HUES48 (cell line): ENCODE measurements at regions not wholly inside any gene's neighbourhood (a gene's known extent, or its start where the extent isn't known, plus 50 kb on each side); places are given as distances from the start of the nearest gene placed in this dataset.

Experiments used
- H3K27ac ChIP-seq: one replicate; pipeline ENCODE4 v1.7.0; 2013; ENCODE audit warnings: low read depth, low read length, inconsistent platforms
- H3K27me3 ChIP-seq: 2 replicates; pipeline ENCODE4 v1.6.1; 2013; ENCODE audit warnings: mild to moderate bottlenecking, low read length; ENCODE audit not compliant: control insufficient read depth, insufficient read depth
- H3K36me3 ChIP-seq: 2 replicates; pipeline ENCODE4 v1.6.1; 2013; ENCODE audit warnings: low read length; ENCODE audit not compliant: control insufficient read depth, insufficient read depth
- H3K4me1 ChIP-seq: 2 replicates; pipeline ENCODE4 v1.6.1; 2013; ENCODE audit warnings: mild to moderate bottlenecking, low read length; ENCODE audit not compliant: control insufficient read depth, insufficient read depth
- H3K4me3 ChIP-seq: 2 replicates; pipeline ENCODE4 v1.5.1; 2013; ENCODE audit warnings: mild to moderate bottlenecking, low read depth, low read length
- H3K9ac ChIP-seq: 2 replicates; pipeline ENCODE4 v1.6.1; 2013; ENCODE audit warnings: mild to moderate bottlenecking, low read depth, low read length, moderate library complexity
- H3K9me3 ChIP-seq: 2 replicates; pipeline ENCODE4 v1.6.1; 2013; ENCODE audit warnings: low read length; ENCODE audit not compliant: control insufficient read depth, insufficient read depth

DNA sequence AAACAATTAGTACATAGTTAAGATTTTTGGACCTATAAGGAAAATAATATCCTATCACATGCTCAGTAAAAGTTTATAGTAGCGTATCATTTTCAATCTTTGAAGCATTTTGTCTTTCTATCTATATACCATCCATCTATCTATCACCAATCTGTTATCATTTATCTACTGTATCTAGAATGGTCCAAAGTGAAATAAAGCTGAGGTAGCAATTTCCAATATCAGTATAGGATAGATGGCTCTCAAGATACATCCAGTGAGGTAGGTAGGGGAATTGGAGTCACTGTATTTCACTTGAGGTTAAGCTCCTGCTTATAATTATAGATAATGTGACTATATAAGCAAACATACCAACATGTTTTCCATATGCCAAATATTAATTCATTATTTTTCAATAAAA, 889.1 kb upstream of the CTNND2 start:
- H3K9me3 ChIP-seq: peaks cover 3% of the 10 kb centered on the region; the same call in 1 of the 2 replicates

DNA sequence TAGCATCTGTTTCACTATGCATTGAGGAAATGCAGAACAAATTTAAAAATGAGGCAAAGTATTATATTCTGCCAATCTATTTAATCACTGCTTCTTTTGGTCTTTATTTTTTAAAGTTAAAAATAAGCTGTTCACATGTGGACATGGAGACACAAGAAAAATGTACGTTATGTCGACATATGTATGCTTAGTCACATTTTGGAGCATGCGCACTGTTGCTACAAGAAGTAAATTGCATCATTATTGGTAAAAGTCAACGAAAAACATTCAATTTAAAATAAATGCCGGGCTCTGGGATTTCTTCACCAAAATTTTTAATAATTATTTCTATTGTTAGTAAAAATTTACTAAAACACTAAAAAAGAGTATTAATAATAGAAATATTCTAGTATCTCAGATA, 876.3 kb upstream of the CTNND2 start:
- H3K27me3 ChIP-seq: no peaks in the 10 kb centered on the region
- H3K9me3 ChIP-seq: no peaks in the 10 kb centered on the region
- H3K4me3 ChIP-seq: no peak overlapping the region
- H3K27ac ChIP-seq: no peak overlapping the region
- H3K36me3 ChIP-seq: no peaks in the 10 kb centered on the region
- no peak overlapping the region for H3K9ac ChIP-seq
- no peaks in the 10 kb centered on the region for H3K4me1 ChIP-seq

More for the DNA sequence above, 889.1 kb upstream of the CTNND2 start:
- H3K9ac ChIP-seq: no peak overlapping the region
- no peaks in the 10 kb centered on the region for H3K4me1 ChIP-seq
- H3K36me3 ChIP-seq: no peaks in the 10 kb centered on the region
- H3K27me3 ChIP-seq: no peaks in the 10 kb centered on the region
- H3K4me3 ChIP-seq: no peak overlapping the region
- H3K27ac ChIP-seq: no peak overlapping the region

DNA sequence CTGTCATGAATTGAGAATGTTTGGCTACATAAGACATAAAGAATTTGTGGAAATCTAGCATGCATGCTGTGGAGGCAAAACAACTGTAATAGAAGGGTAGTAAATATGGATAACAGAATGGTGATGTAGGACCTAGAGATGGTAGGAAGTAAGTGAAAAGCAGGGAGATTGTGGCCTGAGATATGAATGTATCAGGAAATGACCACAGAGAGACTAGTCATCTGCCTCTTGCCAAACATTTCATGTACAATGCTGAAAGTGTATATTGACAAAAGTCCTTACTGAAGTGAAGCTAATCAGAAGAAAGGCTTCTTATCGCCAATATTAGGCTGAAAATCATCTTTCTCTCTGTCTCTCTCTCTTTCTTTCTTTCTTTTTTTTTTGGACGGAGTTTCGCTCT, 873.1 kb upstream of the CTNND2 start:
- no peak overlapping the region for H3K4me3 ChIP-seq
- H3K27ac ChIP-seq: no peak overlapping the region
- H3K9me3 ChIP-seq: no peaks in the 10 kb centered on the region
- no peaks in the 10 kb centered on the region for H3K27me3 ChIP-seq
- no peak overlapping the region for H3K9ac ChIP-seq
- H3K36me3 ChIP-seq: no peaks in the 10 kb centered on the region
- H3K4me1 ChIP-seq: no peaks in the 10 kb centered on the region

DNA sequence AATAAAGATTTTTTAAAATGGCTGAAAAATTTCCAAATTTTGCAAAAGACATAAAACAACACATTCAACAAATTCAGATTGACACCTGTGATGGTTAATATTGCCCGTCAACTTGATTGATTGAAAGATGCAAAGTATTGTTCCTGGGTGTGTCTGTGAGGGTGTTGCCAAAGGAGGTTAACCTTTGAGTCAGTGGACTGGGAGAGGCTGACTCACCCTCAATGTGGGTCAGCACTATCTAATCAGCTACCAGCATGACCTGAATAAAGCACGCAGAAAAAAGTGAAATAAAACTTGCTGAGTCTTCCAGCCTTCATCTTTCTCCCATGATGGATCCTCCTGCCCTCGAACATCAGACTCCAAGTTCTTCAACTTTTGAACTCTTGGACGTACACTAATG, 868.0 kb upstream of the CTNND2 start:
- Histone ChIP-seq H3K27me3 (no peaks in the 10 kb centered on the region), H3K4me3 (no peak overlapping the region), H3K4me1 (no peaks in the 10 kb centered on the region), H3K27ac (no peak overlapping the region), H3K9ac (no peak overlapping the region), H3K9me3 (no peaks in the 10 kb centered on the region), H3K36me3 (no peaks in the 10 kb centered on the region)

DNA sequence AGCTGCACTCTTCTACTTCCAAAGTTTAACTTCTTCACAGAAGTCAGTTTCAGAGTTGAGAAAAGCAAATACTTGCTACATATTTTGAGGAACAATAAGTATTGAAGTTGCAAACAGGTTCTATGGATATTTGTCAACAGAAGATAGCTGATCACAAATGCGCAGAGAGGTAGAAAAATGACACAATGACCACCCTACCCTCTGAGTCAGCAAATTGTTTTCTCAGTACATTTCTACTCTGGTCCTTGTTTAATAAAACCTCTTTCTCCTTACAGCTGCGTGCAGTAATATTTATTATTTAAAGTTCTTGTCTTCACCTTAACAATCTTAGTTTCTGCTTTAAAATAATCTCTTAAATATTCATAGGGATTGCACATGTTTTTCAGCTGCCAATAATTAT, 855.1 kb upstream of the CTNND2 start:
- H3K4me1 ChIP-seq: no peaks in the 10 kb centered on the region
- no peak overlapping the region for H3K4me3 ChIP-seq
- H3K36me3 ChIP-seq: no peaks in the 10 kb centered on the region
- no peak overlapping the region for H3K9ac ChIP-seq
- no peak overlapping the region for H3K27ac ChIP-seq
- no peaks in the 10 kb centered on the region for H3K27me3 ChIP-seq
- H3K9me3 ChIP-seq: no peaks in the 10 kb centered on the region

DNA sequence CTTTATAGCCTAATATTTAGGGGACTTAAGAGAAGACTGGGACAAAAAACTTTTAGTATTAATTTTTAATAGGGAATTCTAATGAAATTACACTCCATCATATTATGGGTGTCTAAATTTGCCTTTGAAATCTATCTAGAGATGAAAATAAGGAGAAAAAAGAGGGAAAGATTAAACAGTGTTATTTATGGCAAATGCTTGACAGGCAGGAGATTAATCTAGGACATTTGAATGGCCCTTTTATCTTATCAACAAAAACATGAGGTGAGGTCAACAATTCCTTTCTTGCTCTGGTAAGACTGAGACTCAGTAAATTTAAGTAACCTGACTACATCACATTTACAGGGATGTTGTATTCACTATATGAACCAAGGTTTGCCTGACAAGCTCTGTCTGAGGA, 852.8 kb upstream of the CTNND2 start:
- Histone ChIP-seq H3K4me1 (no peaks in the 10 kb centered on the region), H3K4me3 (no peak overlapping the region), H3K9ac (no peak overlapping the region), H3K36me3 (no peaks in the 10 kb centered on the region), H3K27ac (no peak overlapping the region), H3K9me3 (no peaks in the 10 kb centered on the region), H3K27me3 (no peaks in the 10 kb centered on the region)

DNA sequence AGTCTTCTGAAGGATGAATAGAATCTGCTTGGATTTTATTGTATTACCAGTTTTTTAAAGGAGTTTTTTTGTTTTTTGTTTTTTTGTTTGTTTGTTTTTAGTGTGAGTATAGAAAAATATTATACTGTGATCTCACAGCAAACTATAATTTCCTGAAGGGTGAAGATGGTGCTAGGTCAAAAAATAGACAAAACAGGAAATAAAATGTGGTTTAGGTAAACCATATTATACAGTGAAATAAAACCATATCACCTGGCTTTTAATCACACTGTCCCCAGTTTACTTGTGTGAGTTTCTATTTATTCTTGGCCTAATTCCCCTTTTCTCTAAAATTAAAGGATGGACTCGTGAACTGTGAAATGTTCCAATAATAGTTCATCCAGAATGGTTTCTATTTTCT, 841.3 kb upstream of the CTNND2 start:
- no peak overlapping the region for H3K9ac ChIP-seq
- H3K36me3 ChIP-seq: no peaks in the 10 kb centered on the region
- H3K27me3 ChIP-seq: no peaks in the 10 kb centered on the region
- H3K4me3 ChIP-seq: no peak overlapping the region
- H3K9me3 ChIP-seq: no peaks in the 10 kb centered on the region
- H3K4me1 ChIP-seq: no peaks in the 10 kb centered on the region
- H3K27ac ChIP-seq: no peak overlapping the region

DNA sequence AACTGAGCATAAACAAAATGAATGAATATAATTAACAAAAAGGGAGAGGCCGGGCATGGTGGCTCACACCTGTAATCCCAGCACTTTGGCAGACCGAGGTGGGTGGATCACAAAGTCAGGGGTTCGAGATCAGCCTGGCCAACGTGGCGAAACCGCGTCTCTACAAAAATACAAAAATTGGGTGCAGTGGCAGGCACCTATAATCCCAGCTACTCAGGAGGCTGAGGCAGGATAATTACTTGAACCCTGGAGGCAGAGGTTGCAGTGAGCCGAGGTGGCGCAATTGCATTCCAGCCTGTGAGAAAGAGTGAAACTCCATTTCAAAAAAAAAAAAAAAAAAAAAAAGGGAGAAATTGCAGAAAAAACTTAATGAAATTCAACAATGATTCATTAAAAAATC, 839.3 kb upstream of the CTNND2 start:
- no peaks in the 10 kb centered on the region for H3K27me3 ChIP-seq
- no peak overlapping the region for H3K27ac ChIP-seq
- no peak overlapping the region for H3K4me3 ChIP-seq
- no peaks in the 10 kb centered on the region for H3K9me3 ChIP-seq
- H3K36me3 ChIP-seq: no peaks in the 10 kb centered on the region
- H3K9ac ChIP-seq: no peak overlapping the region
- H3K4me1 ChIP-seq: no peaks in the 10 kb centered on the region

DNA sequence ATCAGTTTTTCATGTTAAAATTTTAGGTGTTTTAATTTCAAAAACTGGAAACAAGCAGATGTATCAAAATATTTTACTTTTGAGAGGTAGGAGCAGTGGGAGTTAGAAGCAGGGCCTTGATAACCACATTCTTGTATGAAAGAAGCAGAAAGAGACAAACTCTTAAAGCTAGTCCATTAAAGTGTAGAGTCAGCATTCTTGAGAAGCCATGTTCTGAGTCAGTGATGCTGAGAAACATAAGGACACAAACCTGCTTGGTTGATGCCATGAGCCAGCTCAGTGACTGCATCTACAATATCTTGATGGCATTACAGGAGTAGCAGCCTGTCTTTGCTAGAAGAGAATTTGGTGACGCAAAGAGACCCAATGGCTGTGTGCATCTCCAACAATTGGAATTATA, 826.1 kb upstream of the CTNND2 start:
- no peaks in the 10 kb centered on the region for H3K4me1 ChIP-seq
- H3K27me3 ChIP-seq: no peaks in the 10 kb centered on the region
- no peak overlapping the region for H3K9ac ChIP-seq
- 0 out of 2 replicates have a peak, but pooled peaks cover 12% of the 10 kb centered on the region for H3K9me3 ChIP-seq
- no peak overlapping the region for H3K27ac ChIP-seq
- H3K4me3 ChIP-seq: no peak overlapping the region
- H3K36me3 ChIP-seq: no peaks in the 10 kb centered on the region

DNA sequence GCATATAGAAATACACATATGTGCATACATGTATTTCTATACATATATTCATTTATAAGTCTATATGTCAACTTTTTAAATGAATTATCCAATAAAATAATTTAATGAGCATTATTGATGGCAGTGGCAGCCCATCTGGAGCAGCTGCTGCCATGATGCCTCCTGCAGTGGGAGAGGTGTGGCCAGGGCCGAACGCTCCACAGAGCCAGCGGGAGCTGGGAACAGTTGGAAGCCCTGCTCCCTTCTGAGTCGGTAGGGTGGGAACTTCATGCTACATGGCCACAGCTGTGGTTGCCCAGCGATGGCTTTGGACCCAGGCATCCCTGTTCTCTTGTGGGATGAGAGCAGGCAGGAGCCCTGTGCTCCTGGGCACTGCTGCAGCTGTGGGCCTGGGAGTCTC, 812.4 kb upstream of the CTNND2 start:
- no peak overlapping the region for H3K9ac ChIP-seq

DNA sequence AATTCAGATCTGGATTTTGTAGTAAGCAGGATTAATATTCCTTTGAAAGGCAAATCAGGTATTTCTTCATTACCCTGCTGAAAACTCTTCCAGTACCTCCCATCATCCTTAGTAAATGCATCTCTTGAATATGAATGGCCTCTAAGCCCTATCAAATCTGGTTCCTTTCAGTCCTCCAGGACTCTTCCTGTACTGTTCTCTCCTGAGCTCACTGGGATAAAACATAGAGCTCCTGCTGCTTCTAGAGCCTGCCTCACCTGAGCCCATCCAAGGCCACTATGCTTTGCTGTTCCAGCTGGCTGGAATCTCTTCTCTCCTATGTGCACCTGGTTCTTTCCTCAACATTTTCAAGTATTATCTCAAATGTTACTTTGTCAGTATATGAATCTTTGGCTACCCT, 803.3 kb upstream of the CTNND2 start:
- Histone ChIP-seq H3K9ac (no peak overlapping the region), H3K4me3 (no peak overlapping the region), H3K27me3 (no peaks in the 10 kb centered on the region), H3K9me3 (no peaks in the 10 kb centered on the region), H3K27ac (no peak overlapping the region), H3K36me3 (no peaks in the 10 kb centered on the region), H3K4me1 (peaks cover 13% of the 10 kb centered on the region; the same call in 1 of the 2 replicates)

More for the DNA sequence above, 812.4 kb upstream of the CTNND2 start:
- Histone ChIP-seq H3K9me3 (0 out of 2 replicates have a peak, but pooled peaks cover 4% of the 10 kb centered on the region), H3K27ac (no peak overlapping the region), H3K36me3 (no peaks in the 10 kb centered on the region; the same call in 1 of the 2 replicates), H3K4me1 (no peaks in the 10 kb centered on the region), H3K4me3 (no peak overlapping the region), H3K27me3 (no peaks in the 10 kb centered on the region)

DNA sequence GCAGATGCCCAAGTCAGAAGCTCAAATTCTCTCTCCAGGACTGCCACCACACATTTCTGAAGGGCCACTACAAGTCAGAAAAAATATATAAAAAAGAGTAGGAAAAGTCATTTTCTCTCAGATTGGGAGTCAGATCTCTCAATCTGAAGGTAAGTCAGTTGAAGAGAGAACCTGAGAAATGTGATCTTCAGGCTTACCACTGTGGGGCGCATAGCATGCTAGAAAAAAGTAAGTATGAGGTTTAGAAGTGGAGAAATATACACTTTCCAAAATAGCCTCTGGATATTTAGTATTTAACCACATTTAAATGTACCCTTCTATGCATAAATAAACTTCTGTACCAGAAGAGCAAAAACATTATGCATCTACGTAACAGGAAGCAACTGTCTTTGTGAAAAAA, 800.7 kb upstream of the CTNND2 start:
- Histone ChIP-seq H3K27me3 (no peaks in the 10 kb centered on the region), H3K9ac (no peak overlapping the region), H3K27ac (no peak overlapping the region), H3K9me3 (no peaks in the 10 kb centered on the region), H3K4me3 (no peak overlapping the region), H3K4me1 (peaks cover 13% of the 10 kb centered on the region; the same call in 1 of the 2 replicates), H3K36me3 (no peaks in the 10 kb centered on the region)
